ENCODE measurements at regions not wholly inside any gene's neighbourhood (a gene's known extent, or its start where the extent isn't known, plus 50 kb on each side); places are given as distances from the start of the nearest gene placed in this dataset.

GRCh38 chr9:38292480-38292879 lies 100.0 kb upstream of the ALDH1B1 start:
- H3K9me3 Mint-ChIP-seq: no peaks in the 10 kb centered on the region
- no peak overlapping the region for H3K27ac Mint-ChIP-seq
- no peak overlapping the region for H3K4me3 ChIP-seq (ENCODE audit: low read length)
- H3K36me3 Mint-ChIP-seq (ENCODE audit: low read depth): no peaks in the 10 kb centered on the region
- no peaks in the 10 kb centered on the region for H3K27me3 Mint-ChIP-seq
- intact Hi-C loops (cut with DNase I, micrococcal nuclease): no loop called here
- H3K36me3 ChIP-seq (ENCODE audit: insufficient read depth, low read length): no peaks in the 10 kb centered on the region
- no peak overlapping the region for H3K27ac ChIP-seq (ENCODE audit: low read depth in 1 of 2, low read length in 2 of 2)
- H3K4me1 Mint-ChIP-seq (ENCODE audit: low read depth): no peaks in the 10 kb centered on the region
- ATAC-seq (ENCODE audit: poor library complexity) (no peak), DNase-seq (no peak)
- no peaks in the 10 kb centered on the region for H3K27me3 ChIP-seq (ENCODE audit: control insufficient read depth in 1 of 2, insufficient read depth in 2 of 2, low read length in 2 of 2)
- TF ChIP-seq CTCF (IDR thresholded peaks at IDR 0.05): no peak
- POLR2A ChIA-PET: no interaction called here
- no peaks in the 10 kb centered on the region for H3K4me1 ChIP-seq (ENCODE audit: insufficient read depth, low read length)
- CTCF ChIA-PET: no interaction called here
- H3K4me3 Mint-ChIP-seq: no peak overlapping the region
- no peaks in the 10 kb centered on the region for H3K9me3 ChIP-seq (ENCODE audit: control insufficient read depth in 1 of 2, insufficient read depth in 1 of 2, low read length in 2 of 2)

GRCh38 chr9:38289866-38290245 lies 102.6 kb upstream of the ALDH1B1 start:
- ChIA-PET CTCF (no interaction called here), POLR2A (no interaction called here)
- Mint-ChIP-seq H3K4me3 (no peak overlapping the region), H3K4me1 (ENCODE audit: low read depth) (no peaks in the 10 kb centered on the region), H3K27me3 (no peaks in the 10 kb centered on the region), H3K27ac (no peak overlapping the region), H3K9me3 (no peaks in the 10 kb centered on the region), H3K36me3 (ENCODE audit: low read depth) (no peaks in the 10 kb centered on the region)
- H3K36me3 ChIP-seq (ENCODE audit: insufficient read depth, low read length): no peaks in the 10 kb centered on the region
- no peak for DNase-seq
- H3K4me1 ChIP-seq (ENCODE audit: insufficient read depth, low read length): no peaks in the 10 kb centered on the region
- no peak for TF ChIP-seq CTCF (IDR thresholded peaks at IDR 0.05)
- H3K4me3 ChIP-seq (ENCODE audit: low read length): no peak overlapping the region
- H3K9me3 ChIP-seq (ENCODE audit: control insufficient read depth in 1 of 2, insufficient read depth in 1 of 2, low read length in 2 of 2): no peaks in the 10 kb centered on the region
- intact Hi-C loops (cut with DNase I, micrococcal nuclease): no loop called here
- ATAC-seq (ENCODE audit: poor library complexity): no peak
- no peaks in the 10 kb centered on the region for H3K27me3 ChIP-seq (ENCODE audit: control insufficient read depth in 1 of 2, insufficient read depth in 2 of 2, low read length in 2 of 2)
- no peak overlapping the region for H3K27ac ChIP-seq (ENCODE audit: low read depth in 1 of 2, low read length in 2 of 2)

GRCh38 chr9:38289236-38289865 lies 103.2 kb upstream of the ALDH1B1 start:
- no peaks in the 10 kb centered on the region for H3K27me3 Mint-ChIP-seq
- Histone ChIP-seq H3K9me3 (ENCODE audit: control insufficient read depth in 1 of 2, insufficient read depth in 1 of 2, low read length in 2 of 2) (no peaks in the 10 kb centered on the region), H3K36me3 (ENCODE audit: insufficient read depth, low read length) (no peaks in the 10 kb centered on the region), H3K4me1 (ENCODE audit: insufficient read depth, low read length) (no peaks in the 10 kb centered on the region), H3K27ac (ENCODE audit: low read depth in 1 of 2, low read length in 2 of 2) (no peak overlapping the region), H3K4me3 (ENCODE audit: low read length) (no peak overlapping the region), H3K27me3 (ENCODE audit: control insufficient read depth in 1 of 2, insufficient read depth in 2 of 2, low read length in 2 of 2) (no peaks in the 10 kb centered on the region)
- H3K36me3 Mint-ChIP-seq (ENCODE audit: low read depth): no peaks in the 10 kb centered on the region
- ATAC-seq (ENCODE audit: poor library complexity): no peak
- ChIA-PET CTCF (no interaction called here), POLR2A (no interaction called here)
- H3K27ac Mint-ChIP-seq: no peak overlapping the region
- TF ChIP-seq CTCF (IDR thresholded peaks at IDR 0.05): no peak
- no peak for DNase-seq
- no peak overlapping the region for H3K4me3 Mint-ChIP-seq
- H3K4me1 Mint-ChIP-seq (ENCODE audit: low read depth): no peaks in the 10 kb centered on the region
- H3K9me3 Mint-ChIP-seq: no peaks in the 10 kb centered on the region
- intact Hi-C loops (cut with DNase I, micrococcal nuclease): no loop called here
